ENCODE measurements at regions not wholly inside any gene's neighbourhood (a gene's known extent, or its start where the extent isn't known, plus 50 kb on each side); places are given as distances from the start of the nearest gene placed in this dataset.
"Not testable (repeated sequence)": the region's sequence is repeated elsewhere in the genome, so short reads cannot be mapped to it uniquely, and the experiment has no call there.

GRCh38 chr15:77869021-77869895, 208.3 kb downstream of the TBC1D2B start:
- no peaks in the 10 kb centered on the region for H3K36me3 ChIP-seq
- H3K27ac ChIP-seq = no peak overlapping the region
- no peak for TF ChIP-seq CTCF (IDR thresholded peaks at IDR 0.05)
- H3K9me3 ChIP-seq = no peaks in the 10 kb centered on the region
- no peaks in the 10 kb centered on the region for H3K27me3 ChIP-seq
- H3K4me3 ChIP-seq = no peak overlapping the region
- no peaks in the 10 kb centered on the region for H3K4me1 ChIP-seq
- DNase-seq (ENCODE audit: low spot score) = no peak

- not testable (repeated sequence) for DNase-seq (ENCODE audit: low spot score); H3K9me3 ChIP-seq; H3K27ac ChIP-seq; H3K27me3 ChIP-seq; H3K4me1 ChIP-seq; H3K36me3 ChIP-seq; H3K4me3 ChIP-seq
Observed at GRCh38 chr15:77868048-77868629, 209.4 kb downstream of the TBC1D2B start.

GRCh38 chr15:77867266-77868047, 210.1 kb downstream of the TBC1D2B start:
- Histone ChIP-seq H3K27me3 (no peaks in the 10 kb centered on the region), H3K4me3 (no peak overlapping the region), H3K36me3 (no peaks in the 10 kb centered on the region), H3K27ac (no peak overlapping the region), H3K9me3 (no peaks in the 10 kb centered on the region), H3K4me1 (no peaks in the 10 kb centered on the region)
- no peak for DNase-seq (ENCODE audit: low spot score)
- TF ChIP-seq CTCF (IDR thresholded peaks at IDR 0.05) = no peak

GRCh38 chr15:77866596-77867125, 210.8 kb downstream of the TBC1D2B start:
- Histone ChIP-seq H3K36me3 (no peaks in the 10 kb centered on the region), H3K27me3 (no peaks in the 10 kb centered on the region), H3K4me1 (no peaks in the 10 kb centered on the region), H3K27ac (no peak overlapping the region), H3K9me3 (no peaks in the 10 kb centered on the region), H3K4me3 (no peak overlapping the region)
- no peak for TF ChIP-seq CTCF (IDR thresholded peaks at IDR 0.05)
- DNase-seq (ENCODE audit: low spot score) = no peak

- no peak overlapping the region for H3K4me3 ChIP-seq
- no peak overlapping the region for H3K27ac ChIP-seq
- DNase-seq (ENCODE audit: low spot score) = no peak
- H3K36me3 ChIP-seq = no peaks in the 10 kb centered on the region
- no peaks in the 10 kb centered on the region for H3K9me3 ChIP-seq
- no peaks in the 10 kb centered on the region for H3K27me3 ChIP-seq
- H3K4me1 ChIP-seq = no peaks in the 10 kb centered on the region
- TF ChIP-seq CTCF (IDR thresholded peaks at IDR 0.05) = no peak
Observed at GRCh38 chr15:77866186-77866585, 211.3 kb downstream of the TBC1D2B start.

- H3K9me3 ChIP-seq = no peaks in the 10 kb centered on the region
- no peaks in the 10 kb centered on the region for H3K4me1 ChIP-seq
- DNase-seq (ENCODE audit: low spot score) = no peak
- no peaks in the 10 kb centered on the region for H3K27me3 ChIP-seq
- H3K36me3 ChIP-seq = no peaks in the 10 kb centered on the region
- H3K4me3 ChIP-seq = no peak overlapping the region
- no peak overlapping the region for H3K27ac ChIP-seq
- TF ChIP-seq CTCF (IDR thresholded peaks at IDR 0.05) = no peak
Observed at GRCh38 chr15:77865701-77866100, 211.8 kb downstream of the TBC1D2B start.
